ENCODE measurements at regions not wholly inside any gene's neighbourhood (a gene's known extent, or its start where the extent isn't known, plus 50 kb on each side); places are given as distances from the start of the nearest gene placed in this dataset.
A peak's percentile ranks its signal among the peaks of the same experiment; 100 is the strongest.

GRCh38 chr11:42410251-42410955, 901.4 kb upstream of the API5 start:
- Histone ChIP-seq H3K79me2 (ENCODE audit: control insufficient read depth, insufficient read depth, low read length) (no peaks in the 10 kb centered on the region), H3K27me3 (ENCODE audit: control insufficient read depth, insufficient read depth, low read length) (no peaks in the 10 kb centered on the region), H3K27ac (ENCODE audit: insufficient read depth, low read length) (no peak overlapping the region), H3K4me2 (ENCODE audit: extremely low read depth, insufficient read depth, low read length) (no peak overlapping the region), H3K4me3 (replicated peaks in 1 of 4; ENCODE audit: control extremely low read depth in 1 of 4, insufficient read depth in 1 of 4, low read depth in 3 of 4, low read length in 4 of 4) (no peak overlapping the region), H3K9me3 (ENCODE audit: control insufficient read depth, insufficient read depth, low read depth, low read length) (no peaks in the 10 kb centered on the region), H4K20me1 (ENCODE audit: control insufficient read depth, extremely low read depth, insufficient read depth, low read length) (no peaks in the 10 kb centered on the region), H3K4me1 (ENCODE audit: control insufficient read depth, extremely low read depth, insufficient read depth, low read length) (no peaks in the 10 kb centered on the region), H3K9ac (ENCODE audit: insufficient read depth, low read length) (no peak overlapping the region), H2AFZ (ENCODE audit: low read length) (no peak overlapping the region), H3K36me3 (ENCODE audit: control insufficient read depth, insufficient read depth, low read length) (no peaks in the 10 kb centered on the region)
- TF ChIP-seq CTCF (conservative IDR thresholded peaks at IDR 0.05 in 1 of 2, IDR thresholded peaks at IDR 0.05 in 1 of 2; ENCODE audit: low read depth in 1 of 2, low read length in 2 of 2) (no peak), EZH2 (IDR thresholded peaks at IDR 0.05; ENCODE audit: low read length, missing control alignments) (no peak)
- DNase-seq (ENCODE audit: low read depth in 2 of 2): peak in 1 of 2 donors; percentile 64

- Histone ChIP-seq H3K9me3 (ENCODE audit: control insufficient read depth, insufficient read depth, low read depth, low read length) (no peaks in the 10 kb centered on the region), H4K20me1 (ENCODE audit: control insufficient read depth, extremely low read depth, insufficient read depth, low read length) (no peaks in the 10 kb centered on the region), H3K9ac (ENCODE audit: insufficient read depth, low read length) (no peak overlapping the region), H3K36me3 (ENCODE audit: control insufficient read depth, insufficient read depth, low read length) (no peaks in the 10 kb centered on the region), H3K79me2 (ENCODE audit: control insufficient read depth, insufficient read depth, low read length) (no peaks in the 10 kb centered on the region), H3K4me1 (ENCODE audit: control insufficient read depth, extremely low read depth, insufficient read depth, low read length) (no peaks in the 10 kb centered on the region), H3K4me2 (ENCODE audit: extremely low read depth, insufficient read depth, low read length) (no peak overlapping the region), H3K27me3 (ENCODE audit: control insufficient read depth, insufficient read depth, low read length) (no peaks in the 10 kb centered on the region), H3K27ac (ENCODE audit: insufficient read depth, low read length) (no peak overlapping the region), H2AFZ (ENCODE audit: low read length) (no peak overlapping the region), H3K4me3 (replicated peaks in 1 of 4; ENCODE audit: control extremely low read depth in 1 of 4, insufficient read depth in 1 of 4, low read depth in 3 of 4, low read length in 4 of 4) (no peak overlapping the region)
- TF ChIP-seq EZH2 (IDR thresholded peaks at IDR 0.05; ENCODE audit: low read length, missing control alignments) (no peak), CTCF (conservative IDR thresholded peaks at IDR 0.05 in 1 of 2, IDR thresholded peaks at IDR 0.05 in 1 of 2; ENCODE audit: low read depth in 1 of 2, low read length in 2 of 2) (no peak)
- no peak for DNase-seq (ENCODE audit: low read depth in 2 of 2)
Observed at GRCh38 chr11:42412590-42412989, 899.2 kb upstream of the API5 start.

- H2AFZ ChIP-seq (ENCODE audit: low read length): no peak overlapping the region
- no peaks in the 10 kb centered on the region for H3K36me3 ChIP-seq (ENCODE audit: control insufficient read depth, insufficient read depth, low read length)
- H3K4me3 ChIP-seq (replicated peaks in 1 of 4; ENCODE audit: control extremely low read depth in 1 of 4, insufficient read depth in 1 of 4, low read depth in 3 of 4, low read length in 4 of 4): no peak overlapping the region
- H3K9ac ChIP-seq (ENCODE audit: insufficient read depth, low read length): no peak overlapping the region
- DNase-seq (ENCODE audit: low read depth in 2 of 2): no peak
- H3K4me1 ChIP-seq (ENCODE audit: control insufficient read depth, extremely low read depth, insufficient read depth, low read length): no peaks in the 10 kb centered on the region
- TF ChIP-seq CTCF (conservative IDR thresholded peaks at IDR 0.05 in 1 of 2, IDR thresholded peaks at IDR 0.05 in 1 of 2; ENCODE audit: low read depth in 1 of 2, low read length in 2 of 2): no peak
- TF ChIP-seq EZH2 (IDR thresholded peaks at IDR 0.05; ENCODE audit: low read length, missing control alignments): no peak
- no peaks in the 10 kb centered on the region for H3K79me2 ChIP-seq (ENCODE audit: control insufficient read depth, insufficient read depth, low read length)
- no peak overlapping the region for H3K4me2 ChIP-seq (ENCODE audit: extremely low read depth, insufficient read depth, low read length)
- H3K9me3 ChIP-seq (ENCODE audit: control insufficient read depth, insufficient read depth, low read depth, low read length): no peaks in the 10 kb centered on the region
- H4K20me1 ChIP-seq (ENCODE audit: control insufficient read depth, extremely low read depth, insufficient read depth, low read length): no peaks in the 10 kb centered on the region
- no peak overlapping the region for H3K27ac ChIP-seq (ENCODE audit: insufficient read depth, low read length)
- H3K27me3 ChIP-seq (ENCODE audit: control insufficient read depth, insufficient read depth, low read length): no peaks in the 10 kb centered on the region
Observed at GRCh38 chr11:42417691-42418090, 894.1 kb upstream of the API5 start.
